NCI-H1930 (cell line): ENCODE measurements at regions not wholly inside any gene's neighbourhood (a gene's known extent, or its start where the extent isn't known, plus 50 kb on each side); places are given as distances from the start of the nearest gene placed in this dataset.

ENCODE experiments used
- DNase-seq, 2 experiments: peaks; one replicate each; lab custom pipeline; 2025; lab: John Stamatoyannopoulos, UW

DNA sequence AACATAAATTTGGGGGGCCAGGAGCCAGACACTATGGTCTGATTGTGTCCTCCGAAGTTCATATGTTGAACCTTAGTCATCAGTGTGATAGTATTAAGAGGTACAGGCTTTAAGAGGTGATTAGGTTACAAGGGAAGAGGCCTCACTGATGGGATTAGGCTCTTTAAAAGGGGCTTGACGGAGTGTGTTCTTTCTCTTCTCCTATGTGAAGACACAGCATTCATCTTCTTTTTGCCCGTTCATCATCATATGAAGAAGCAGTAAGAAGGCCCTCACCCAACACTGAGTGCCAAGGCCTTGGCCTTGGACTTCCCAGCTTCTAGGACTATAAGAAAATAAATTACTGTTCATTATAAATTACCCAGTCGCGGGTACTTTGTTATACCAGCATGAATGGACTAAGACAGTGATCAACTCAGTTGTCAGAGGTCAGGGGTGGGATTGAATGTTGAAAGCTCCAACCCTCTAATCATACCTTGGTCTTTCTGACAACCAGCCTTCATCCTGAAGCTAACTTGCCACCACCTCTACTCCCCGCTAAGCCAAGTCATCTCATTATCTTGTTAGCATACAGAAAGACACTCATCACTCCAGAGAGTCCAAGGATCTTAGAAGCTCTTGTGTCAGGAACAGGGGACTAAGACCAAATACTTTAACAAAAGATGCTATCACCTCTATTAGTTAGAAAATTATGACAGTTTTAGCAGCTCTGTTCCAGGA lies 543.4 kb upstream of the DIPK2B start:
- no peak for DNase-seq

DNA sequence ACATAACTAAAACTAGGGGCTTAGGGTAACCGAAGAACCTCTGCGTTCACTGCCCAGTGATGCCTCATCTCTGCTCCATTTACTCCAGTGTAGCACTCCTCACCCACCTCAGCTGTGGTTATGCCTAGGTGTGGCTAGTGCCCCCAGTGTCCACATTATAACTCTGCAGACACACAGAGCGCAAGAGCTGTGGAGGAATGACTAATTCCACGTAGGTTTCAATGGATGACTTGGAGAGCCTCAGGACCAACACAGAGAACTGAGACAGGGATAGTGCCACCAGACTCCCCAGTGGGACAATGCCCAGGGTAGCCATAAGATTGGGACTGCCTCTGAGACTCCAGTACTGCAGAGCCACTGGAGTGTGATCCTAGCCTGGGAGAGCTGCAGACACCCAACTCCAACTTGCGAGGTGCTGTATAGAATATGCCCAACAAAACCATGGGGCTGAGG lies 542.4 kb upstream of the DIPK2B start:
- DNase-seq: no peak

DNA sequence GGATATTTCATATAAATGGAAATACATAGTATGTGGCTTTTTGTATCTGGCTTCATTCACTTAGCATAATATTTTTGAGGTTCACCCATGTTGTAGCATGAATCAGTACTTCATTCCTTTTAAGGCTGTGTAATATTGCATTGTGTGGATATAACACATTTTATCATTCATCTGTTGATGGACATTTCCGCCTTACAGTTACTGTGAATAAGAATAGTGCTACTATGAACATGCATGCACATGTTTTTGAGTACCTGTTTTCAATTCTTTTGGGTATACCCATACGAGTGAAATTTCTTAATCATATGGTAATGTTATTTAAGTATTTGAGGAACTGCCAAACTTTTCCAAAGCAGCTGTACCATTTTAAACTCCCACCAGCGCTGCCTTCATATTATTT lies 539.6 kb upstream of the DIPK2B start:
- DNase-seq: no peak

GRCh38 chrX:45735571-45735970 lies 534.9 kb upstream of the DIPK2B start:
- no peak for DNase-seq

DNA sequence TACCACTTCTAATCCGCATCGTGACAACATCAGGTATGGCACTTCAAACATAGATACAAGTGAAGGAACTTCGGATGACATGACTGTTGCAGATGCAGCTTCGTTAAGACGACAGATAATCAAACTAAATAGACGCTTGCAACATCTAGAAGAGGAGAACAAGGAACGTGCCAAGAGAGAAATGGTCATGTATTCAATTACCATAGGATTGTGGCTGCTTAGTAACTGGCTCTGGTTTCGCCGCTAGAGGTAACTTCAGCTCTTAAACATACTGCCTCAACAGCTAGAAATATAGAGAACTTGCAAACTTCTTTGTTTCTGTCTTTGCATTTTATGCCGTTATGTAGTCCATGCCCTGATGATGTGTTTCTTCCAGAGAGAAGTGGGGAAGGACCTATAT lies 530.8 kb upstream of the DIPK2B start:
- no peak for DNase-seq

DNA sequence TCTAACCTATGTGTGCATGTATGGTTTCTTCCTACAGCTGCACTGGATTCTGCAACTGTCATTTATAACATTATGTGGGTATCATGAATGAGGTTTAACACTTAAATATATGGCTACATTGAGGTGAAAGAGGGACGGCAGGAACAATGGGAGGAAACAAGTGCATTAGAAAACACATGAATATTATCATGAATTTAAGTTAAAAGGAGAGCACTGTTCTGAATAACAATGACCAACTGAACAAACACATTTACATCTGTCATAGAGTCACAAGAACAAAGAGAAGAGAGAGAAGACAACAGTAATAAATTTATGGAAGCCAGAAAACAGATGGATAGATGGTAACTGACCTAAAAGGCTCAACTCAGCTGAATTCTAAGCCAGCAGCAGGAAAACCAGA lies 527.1 kb upstream of the DIPK2B start:
- no peak for DNase-seq

GRCh38 chrX:45722471-45722870 lies 521.8 kb upstream of the DIPK2B start:
- DNase-seq: no peak

GRCh38 chrX:45719751-45720501 lies 519.2 kb upstream of the DIPK2B start:
- DNase-seq: no peak

GRCh38 chrX:45718676-45719075 lies 518.0 kb upstream of the DIPK2B start:
- DNase-seq: no peak

DNA sequence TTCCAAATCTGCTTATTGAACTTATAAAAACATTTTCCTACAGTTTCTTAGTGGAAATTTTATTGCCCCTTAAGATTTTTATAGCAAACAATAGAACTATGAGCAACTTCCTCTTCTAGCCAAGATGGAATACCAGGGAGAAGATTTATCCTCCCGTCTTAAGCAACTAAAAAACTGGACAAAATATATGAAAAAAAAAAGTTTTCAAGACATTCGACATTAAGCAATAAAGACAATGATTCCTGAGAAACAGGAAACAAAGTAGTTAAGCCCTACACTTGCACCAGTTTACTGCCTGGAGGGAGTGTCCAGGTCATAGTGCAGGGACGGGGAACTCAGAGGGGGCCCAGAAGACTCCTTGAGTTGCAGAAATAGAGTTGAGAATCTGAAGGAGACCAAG lies 516.1 kb upstream of the DIPK2B start:
- DNase-seq: no peak

DNA sequence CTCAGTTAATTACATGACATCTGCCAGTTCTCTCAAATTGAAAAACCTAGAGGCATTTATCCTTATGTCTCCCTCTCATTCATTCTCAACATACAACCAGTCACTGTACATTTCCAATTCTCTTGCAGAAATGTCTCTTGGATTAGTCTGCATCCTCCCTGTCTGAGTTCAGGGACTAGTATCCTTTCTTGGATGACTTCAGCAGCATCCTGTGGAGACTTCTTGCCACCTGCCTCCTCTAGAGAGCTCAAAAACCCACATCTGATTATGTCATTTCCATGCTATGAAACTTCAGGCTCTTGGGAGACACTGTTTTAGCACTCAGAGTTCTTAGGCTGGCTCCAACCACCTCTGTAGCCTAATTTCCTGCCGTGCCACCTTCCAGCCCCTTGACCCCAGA lies 515.1 kb upstream of the DIPK2B start:
- no peak for DNase-seq

DNA sequence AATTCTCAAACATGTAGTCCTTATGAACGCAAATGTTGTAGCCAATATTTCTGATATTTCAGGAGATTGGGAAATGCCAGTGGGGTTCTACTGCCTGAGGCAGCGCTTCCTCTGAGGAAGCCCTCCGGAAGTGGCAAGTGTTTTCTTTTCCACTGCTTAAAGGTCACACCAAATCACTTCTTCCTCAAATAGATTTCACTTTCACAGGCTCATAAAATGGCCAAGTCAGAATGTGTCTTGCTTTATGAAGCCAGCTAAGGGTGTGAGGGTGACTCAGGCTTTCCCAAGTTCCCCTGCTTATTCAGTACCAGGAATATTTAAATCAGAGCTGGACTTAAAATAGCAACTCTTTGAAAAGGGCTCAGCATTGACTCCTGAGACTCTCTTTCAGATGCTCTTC lies 514.2 kb upstream of the DIPK2B start:
- DNase-seq: no peak

GRCh38 chrX:45712067-45712466 lies 511.4 kb upstream of the DIPK2B start:
- no peak for DNase-seq

DNA sequence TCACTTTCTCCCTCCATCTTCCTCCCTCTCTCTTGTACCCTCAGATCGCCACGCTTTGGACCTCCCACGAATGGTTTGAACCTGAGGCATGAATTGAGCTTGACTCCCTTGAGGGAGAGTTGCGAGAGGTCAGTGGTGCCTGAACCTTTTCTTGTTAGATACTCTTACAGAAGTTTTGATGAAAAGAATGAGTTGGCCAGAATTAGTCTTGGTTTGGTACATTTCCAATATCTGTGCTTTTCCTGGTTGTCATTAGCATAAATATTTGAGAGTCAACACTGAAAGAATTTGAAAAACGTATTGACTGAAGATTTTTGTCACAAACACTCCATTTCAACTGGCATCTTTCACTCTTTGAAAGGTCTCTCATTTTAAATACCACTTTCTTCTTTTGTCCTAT lies 510.6 kb upstream of the DIPK2B start:
- no peak for DNase-seq

DNA sequence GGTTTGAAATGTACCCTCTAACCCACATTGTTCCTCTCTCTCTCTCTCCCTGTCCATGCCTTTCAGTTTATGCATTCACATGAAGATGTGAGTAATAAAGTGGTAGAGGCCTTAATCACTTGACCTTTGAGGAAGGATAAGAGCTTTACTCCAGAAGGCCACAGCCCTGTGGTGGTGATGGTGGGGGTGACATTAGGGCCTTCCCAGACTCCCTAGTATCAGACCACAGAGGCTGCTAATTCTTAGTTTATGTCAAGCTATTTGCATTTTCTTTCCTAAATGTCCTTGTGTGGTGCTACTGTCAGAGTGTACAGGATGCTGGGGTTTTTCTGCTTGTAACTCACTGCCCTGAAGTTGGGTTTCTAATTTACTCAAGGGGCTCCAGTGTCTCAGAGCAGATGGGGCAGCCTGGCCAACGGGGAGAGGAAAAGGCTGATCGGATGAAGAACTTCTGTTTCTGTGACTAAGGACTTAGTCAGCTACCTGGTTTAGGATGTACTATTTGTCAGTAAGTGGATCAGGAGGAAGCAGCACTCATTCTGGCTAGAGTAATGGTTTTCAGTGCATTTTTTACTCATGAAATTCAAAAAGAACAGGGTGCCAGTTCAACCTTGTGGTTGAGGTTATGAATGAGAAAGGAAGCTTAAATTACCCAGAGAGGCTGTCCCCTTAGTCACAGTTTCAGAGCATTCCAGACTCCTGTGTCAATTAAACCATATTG lies 509.6 kb upstream of the DIPK2B start:
- no peak for DNase-seq

GRCh38 chrX:45709381-45709780 lies 508.7 kb upstream of the DIPK2B start:
- DNase-seq: no peak

- no peak for DNase-seq
Measured at GRCh38 chrX:45699158-45699557, 498.5 kb upstream of the DIPK2B start.

DNA sequence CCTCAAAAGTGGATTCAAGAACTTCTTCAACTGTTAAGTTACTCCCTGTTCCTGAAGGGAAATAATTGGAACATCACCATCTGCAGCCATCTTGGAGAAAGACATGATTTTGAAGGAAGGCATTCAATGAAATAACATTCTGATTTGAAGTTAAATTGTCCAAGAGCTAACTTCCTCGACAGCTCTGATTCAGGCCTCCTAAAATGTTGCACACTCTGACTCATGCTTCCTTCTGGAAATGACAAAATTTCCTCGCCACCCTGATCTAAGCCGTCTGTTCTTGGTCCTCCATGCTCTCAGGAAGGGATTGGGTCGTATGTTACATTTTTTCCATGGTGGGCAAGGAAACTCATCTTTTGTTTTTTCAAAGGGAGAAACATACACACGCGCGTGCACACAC lies 496.9 kb upstream of the DIPK2B start:
- DNase-seq: no peak

- no peak for DNase-seq
Measured at GRCh38 chrX:45696736-45697135, 496.1 kb upstream of the DIPK2B start.

DNA sequence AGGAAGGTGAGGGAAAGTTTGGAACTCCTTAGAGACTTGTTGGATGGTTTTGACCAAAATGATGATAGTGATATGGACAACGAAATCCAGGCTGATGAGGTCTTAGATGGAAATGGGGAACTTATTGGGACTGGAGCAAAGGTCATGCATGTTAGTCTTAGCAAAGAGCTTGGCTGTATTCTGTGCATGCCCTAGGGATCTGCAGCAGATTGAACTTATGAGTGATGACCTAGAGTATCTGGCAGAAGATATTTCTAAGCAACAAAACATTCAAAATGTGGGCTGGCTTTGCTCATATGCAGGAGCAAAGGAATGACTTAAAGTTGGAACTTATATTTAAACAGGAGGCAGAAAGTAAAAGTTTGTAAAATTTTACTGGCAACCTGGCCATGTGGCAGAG lies 489.3 kb upstream of the DIPK2B start:
- no peak for DNase-seq

DNA sequence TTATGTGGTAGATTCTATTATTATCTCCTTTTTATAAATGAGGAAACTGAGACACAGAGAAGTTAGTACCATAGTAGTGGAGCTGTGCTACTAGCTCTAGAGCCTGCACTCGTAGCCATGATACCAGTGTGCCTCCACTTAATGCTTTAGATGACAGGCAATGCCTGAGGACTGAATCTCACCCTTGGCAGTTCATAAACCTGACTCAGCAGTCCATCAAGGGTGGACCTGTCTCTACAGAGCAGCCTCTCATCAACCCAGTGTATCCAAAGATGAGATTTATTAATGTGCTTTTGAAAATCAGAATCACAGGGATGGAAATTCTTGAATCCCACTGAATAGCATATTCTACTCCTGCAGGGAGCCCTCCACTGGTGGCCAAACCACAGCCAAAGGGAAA lies 483.2 kb upstream of the DIPK2B start:
- no peak for DNase-seq

- DNase-seq: no peak
Measured at GRCh38 chrX:45681891-45682290, 481.2 kb upstream of the DIPK2B start.

DNA sequence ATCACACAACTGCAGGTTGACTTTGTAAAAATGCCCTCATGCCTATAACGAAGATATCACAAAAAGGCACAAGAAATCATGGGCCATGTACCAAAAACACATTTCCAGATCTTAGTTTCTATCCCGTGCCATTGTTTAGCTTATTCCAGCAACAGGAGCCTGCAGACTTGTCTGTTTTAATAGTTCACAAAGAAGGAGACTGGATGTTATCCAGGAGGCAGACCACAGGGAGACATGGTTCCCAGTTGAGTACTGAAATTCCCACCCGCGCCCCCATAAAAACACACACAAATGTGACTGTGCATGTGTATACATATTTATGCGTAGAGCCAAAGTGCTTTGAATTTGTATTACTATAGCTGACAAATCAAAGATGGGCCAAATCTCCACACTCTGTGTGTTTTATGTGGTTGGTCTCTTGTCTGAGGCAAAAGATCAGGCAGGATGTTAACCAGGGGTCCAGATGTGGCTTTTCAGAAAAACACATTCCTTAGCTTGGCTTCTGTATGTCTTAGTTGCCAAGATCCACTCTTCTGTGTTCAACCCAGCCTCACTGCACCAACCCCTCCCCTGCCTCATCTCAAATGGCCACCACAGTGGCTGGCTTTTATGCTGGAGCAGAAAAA lies 469.2 kb upstream of the DIPK2B start:
- no peak for DNase-seq
